ENCODE measurements at regions not wholly inside any gene's neighbourhood (a gene's known extent, or its start where the extent isn't known, plus 50 kb on each side); places are given as distances from the start of the nearest gene placed in this dataset.

GRCh38 chr2:9156483-9156882 is 50.1 kb upstream of the ASAP2 start:
- no peak overlapping the region for H3K14ac ChIP-seq (ENCODE audit: low read length)
- H4K8ac ChIP-seq (ENCODE audit: low read depth, low read length), result no peak overlapping the region
- no peak overlapping the region for H2BK15ac ChIP-seq (ENCODE audit: low read length)
- no peaks in the 10 kb centered on the region for H3K9me3 ChIP-seq (replicated peaks in 1 of 2; ENCODE audit: control insufficient read depth in 2 of 2, insufficient read depth in 1 of 2, low read depth in 1 of 2, low read length in 2 of 2)
- H3K79me1 ChIP-seq (ENCODE audit: low read depth, low read length), result no peaks in the 10 kb centered on the region
- H3K18ac ChIP-seq (ENCODE audit: low read length), result no peak overlapping the region
- no peak overlapping the region for H2BK5ac ChIP-seq (ENCODE audit: low read length)
- no peak overlapping the region for H3K4me3 ChIP-seq (ENCODE audit: low read length in 2 of 2)
- no peak overlapping the region for H2BK12ac ChIP-seq (ENCODE audit: low read length)
- no peaks in the 10 kb centered on the region for H3K36me3 ChIP-seq (replicated peaks in 1 of 2; ENCODE audit: control insufficient read depth in 2 of 2, insufficient read depth in 2 of 2, low read length in 2 of 2)
- 100% methylated on average over 2 of the region's 3 CpGs; no CpG with 5 or more reads in 1 of the 2 donors for WGBS, 2 donors (ENCODE audit: extremely low coverage in 2 of 2, insufficient read length in 2 of 2, insufficient replicate concordance in 1 of 2)
- H3K23ac ChIP-seq (ENCODE audit: low read depth, low read length, poor library complexity), result no peak overlapping the region
- H2AK5ac ChIP-seq (ENCODE audit: low read depth, low read length), result no peak overlapping the region
- no peaks in the 10 kb centered on the region for H3K27me3 ChIP-seq (ENCODE audit: control insufficient read depth in 3 of 3, insufficient read depth in 3 of 3, low read depth in 1 of 3, low read length in 3 of 3)
- H3K4me2 ChIP-seq (ENCODE audit: insufficient read depth, low read length, poor library complexity, severe bottlenecking), result no peak overlapping the region
- H2BK120ac ChIP-seq (ENCODE audit: low read depth, low read length), result no peak overlapping the region
- H3K4me1 ChIP-seq (ENCODE audit: control insufficient read depth in 2 of 2, insufficient read depth in 1 of 2, low read depth in 1 of 2, low read length in 2 of 2), result peaks cover 0 to 2% of the 10 kb centered on the region in 2 donors
- H4K91ac ChIP-seq (ENCODE audit: low read depth, low read length, poor library complexity), result no peak overlapping the region
- H2AFZ ChIP-seq (ENCODE audit: low read length), result no peak overlapping the region
- DNase-seq (ENCODE audit: low spot score), result no peak
- H3K4ac ChIP-seq (ENCODE audit: low read length), result no peak overlapping the region
- no peak overlapping the region for H3K27ac ChIP-seq (replicated peaks; ENCODE audit: low read length)
- H3K9ac ChIP-seq (ENCODE audit: low read depth, low read length, poor library complexity), result no peak overlapping the region

- Histone ChIP-seq H2AFZ (ENCODE audit: low read length) (no peak overlapping the region), H3K36me3 (replicated peaks in 1 of 2; ENCODE audit: control insufficient read depth in 2 of 2, insufficient read depth in 2 of 2, low read length in 2 of 2) (no peaks in the 10 kb centered on the region), H3K9me3 (replicated peaks in 1 of 2; ENCODE audit: control insufficient read depth in 2 of 2, insufficient read depth in 1 of 2, low read depth in 1 of 2, low read length in 2 of 2) (no peaks in the 10 kb centered on the region), H2BK5ac (ENCODE audit: low read length) (no peak overlapping the region), H2BK15ac (ENCODE audit: low read length) (no peak overlapping the region), H3K14ac (ENCODE audit: low read length) (no peak overlapping the region), H3K4me2 (ENCODE audit: insufficient read depth, low read length, poor library complexity, severe bottlenecking) (no peak overlapping the region), H4K8ac (ENCODE audit: low read depth, low read length) (no peak overlapping the region), H3K4me1 (ENCODE audit: control insufficient read depth in 2 of 2, insufficient read depth in 1 of 2, low read depth in 1 of 2, low read length in 2 of 2) (peaks cover 0 to 2% of the 10 kb centered on the region in 2 donors), H2AK5ac (ENCODE audit: low read depth, low read length) (no peak overlapping the region), H3K79me1 (ENCODE audit: low read depth, low read length) (no peaks in the 10 kb centered on the region), H2BK12ac (ENCODE audit: low read length) (no peak overlapping the region), H3K4ac (ENCODE audit: low read length) (no peak overlapping the region), H2BK120ac (ENCODE audit: low read depth, low read length) (no peak overlapping the region), H3K4me3 (ENCODE audit: low read length in 2 of 2) (no peak overlapping the region), H3K27ac (replicated peaks; ENCODE audit: low read length) (no peak overlapping the region), H3K18ac (ENCODE audit: low read length) (no peak overlapping the region), H3K9ac (ENCODE audit: low read depth, low read length, poor library complexity) (no peak overlapping the region), H3K27me3 (ENCODE audit: control insufficient read depth in 3 of 3, insufficient read depth in 3 of 3, low read depth in 1 of 3, low read length in 3 of 3) (peaks cover 0 to under 1% (median 0%) of the 10 kb centered on the region in 3 experiments), H4K91ac (ENCODE audit: low read depth, low read length, poor library complexity) (no peak overlapping the region), H3K23ac (ENCODE audit: low read depth, low read length, poor library complexity) (no peak overlapping the region)
- no CpG with 5 or more reads among the region's 2 CpGs for WGBS, 2 donors (ENCODE audit: extremely low coverage in 2 of 2, insufficient read length in 2 of 2, insufficient replicate concordance in 1 of 2)
- DNase-seq (ENCODE audit: low spot score), result no peak
These were observed 52.6 kb upstream of the ASAP2 start for GRCh38 chr2:9154061-9154460.

- no peak overlapping the region for H3K4me3 ChIP-seq (ENCODE audit: low read length in 2 of 2)
- peaks cover 0 to 5% (median 0%) of the 10 kb centered on the region in 3 experiments for H3K27me3 ChIP-seq (ENCODE audit: control insufficient read depth in 3 of 3, insufficient read depth in 3 of 3, low read depth in 1 of 3, low read length in 3 of 3)
- H4K8ac ChIP-seq (ENCODE audit: low read depth, low read length), result no peak overlapping the region
- H3K4me2 ChIP-seq (ENCODE audit: insufficient read depth, low read length, poor library complexity, severe bottlenecking), result no peak overlapping the region
- H3K23ac ChIP-seq (ENCODE audit: low read depth, low read length, poor library complexity), result no peak overlapping the region
- peaks cover 0 to 2% of the 10 kb centered on the region in 2 donors for H3K4me1 ChIP-seq (ENCODE audit: control insufficient read depth in 2 of 2, insufficient read depth in 1 of 2, low read depth in 1 of 2, low read length in 2 of 2)
- H2AK5ac ChIP-seq (ENCODE audit: low read depth, low read length), result no peak overlapping the region
- H2AFZ ChIP-seq (ENCODE audit: low read length), result no peak overlapping the region
- no peak overlapping the region for H3K9ac ChIP-seq (ENCODE audit: low read depth, low read length, poor library complexity)
- no peak overlapping the region for H2BK120ac ChIP-seq (ENCODE audit: low read depth, low read length)
- no peak overlapping the region for H2BK12ac ChIP-seq (ENCODE audit: low read length)
- H3K9me3 ChIP-seq (replicated peaks in 1 of 2; ENCODE audit: control insufficient read depth in 2 of 2, insufficient read depth in 1 of 2, low read depth in 1 of 2, low read length in 2 of 2), result no peaks in the 10 kb centered on the region
- H3K79me1 ChIP-seq (ENCODE audit: low read depth, low read length), result no peaks in the 10 kb centered on the region
- H3K14ac ChIP-seq (ENCODE audit: low read length), result no peak overlapping the region
- WGBS, 2 donors (ENCODE audit: extremely low coverage in 2 of 2, insufficient read length in 2 of 2, insufficient replicate concordance in 1 of 2), result no CpG with 5 or more reads among the region's 4 CpGs
- H2BK5ac ChIP-seq (ENCODE audit: low read length), result no peak overlapping the region
- H2BK15ac ChIP-seq (ENCODE audit: low read length), result no peak overlapping the region
- no peak overlapping the region for H3K27ac ChIP-seq (replicated peaks; ENCODE audit: low read length)
- DNase-seq (ENCODE audit: low spot score), result no peak
- H3K18ac ChIP-seq (ENCODE audit: low read length), result no peak overlapping the region
- no peak overlapping the region for H4K91ac ChIP-seq (ENCODE audit: low read depth, low read length, poor library complexity)
- no peak overlapping the region for H3K4ac ChIP-seq (ENCODE audit: low read length)
- H3K36me3 ChIP-seq (replicated peaks in 1 of 2; ENCODE audit: control insufficient read depth in 2 of 2, insufficient read depth in 2 of 2, low read length in 2 of 2), result no peaks in the 10 kb centered on the region
These were observed 53.0 kb upstream of the ASAP2 start for GRCh38 chr2:9153643-9153980.

- Histone ChIP-seq H2BK5ac (ENCODE audit: low read length) (no peak overlapping the region), H3K14ac (ENCODE audit: low read length) (no peak overlapping the region), H3K9me3 (replicated peaks in 1 of 2; ENCODE audit: control insufficient read depth in 2 of 2, insufficient read depth in 1 of 2, low read depth in 1 of 2, low read length in 2 of 2) (no peaks in the 10 kb centered on the region), H4K8ac (ENCODE audit: low read depth, low read length) (no peak overlapping the region), H3K36me3 (replicated peaks in 1 of 2; ENCODE audit: control insufficient read depth in 2 of 2, insufficient read depth in 2 of 2, low read length in 2 of 2) (no peaks in the 10 kb centered on the region), H3K4me3 (ENCODE audit: low read length in 2 of 2) (no peak overlapping the region), H2BK15ac (ENCODE audit: low read length) (no peak overlapping the region), H3K27me3 (ENCODE audit: control insufficient read depth in 3 of 3, insufficient read depth in 3 of 3, low read depth in 1 of 3, low read length in 3 of 3) (peaks cover 0 to 5% (median 0%) of the 10 kb centered on the region in 3 experiments), H3K18ac (ENCODE audit: low read length) (no peak overlapping the region), H3K27ac (replicated peaks; ENCODE audit: low read length) (no peak overlapping the region), H3K4ac (ENCODE audit: low read length) (no peak overlapping the region), H2BK12ac (ENCODE audit: low read length) (no peak overlapping the region), H3K4me2 (ENCODE audit: insufficient read depth, low read length, poor library complexity, severe bottlenecking) (no peak overlapping the region), H3K9ac (ENCODE audit: low read depth, low read length, poor library complexity) (no peak overlapping the region), H2BK120ac (ENCODE audit: low read depth, low read length) (no peak overlapping the region), H3K23ac (ENCODE audit: low read depth, low read length, poor library complexity) (no peak overlapping the region), H3K4me1 (ENCODE audit: control insufficient read depth in 2 of 2, insufficient read depth in 1 of 2, low read depth in 1 of 2, low read length in 2 of 2) (peaks cover 0 to 2% of the 10 kb centered on the region in 2 donors), H2AFZ (ENCODE audit: low read length) (peak overlapping the region; percentile 62), H2AK5ac (ENCODE audit: low read depth, low read length) (no peak overlapping the region), H4K91ac (ENCODE audit: low read depth, low read length, poor library complexity) (no peak overlapping the region), H3K79me1 (ENCODE audit: low read depth, low read length) (no peaks in the 10 kb centered on the region)
- DNase-seq (ENCODE audit: low spot score), result no peak
- no CpG with 5 or more reads among the region's 17 CpGs for WGBS, 2 donors (ENCODE audit: extremely low coverage in 2 of 2, insufficient read length in 2 of 2, insufficient replicate concordance in 1 of 2)
These were observed 53.5 kb upstream of the ASAP2 start for GRCh38 chr2:9152975-9153642.

Measured in neuronal stem cell (in vitro differentiated cells).